K562 (cell line): ENCODE measurements at regions not wholly inside any gene's neighbourhood (a gene's known extent, or its start where the extent isn't known, plus 50 kb on each side); places are given as distances from the start of the nearest gene placed in this dataset.

Experiments
- CTCF ChIP-seq, 3 experiments: IDR thresholded peaks in 2 of 3; conservative IDR thresholded peaks in 1 of 3; 2 replicates each; pipeline ENCODE4 v1.5.1; 2011 to 2012; ENCODE audit warnings: low read length in 3 of 3, mild to moderate bottlenecking in 3 of 3, control low read depth in 2 of 3, improper control_type of control experiment in 1 of 3, inconsistent platforms in 1 of 3, low read depth in 1 of 3, mixed read lengths in 1 of 3, moderate library complexity in 1 of 3; ENCODE audit not compliant: insufficient read depth in 2 of 3
- GABPA ChIP-seq: fragments of 200-800 bp; sonication (Bioruptor generic); conservative IDR thresholded peaks from 2 replicates; pipeline ENCODE4 v1.6.1; 2016; ENCODE audit warnings: low read depth, missing genetic modification characterization, missing compliant biosample characterization
- MAFG ChIP-seq: fragments of 450-650 bp; conservative IDR thresholded peaks from 2 replicates; pipeline ENCODE4 v1.6.1; 2016; ENCODE audit warnings: missing genetic modification characterization, missing compliant biosample characterization
- USF1 ChIP-seq: sonication (generic); formaldehyde crosslinking; IDR thresholded peaks from 2 replicates; pipeline ENCODE4 v1.9.0; 2022; ENCODE audit warnings: mild to moderate bottlenecking, missing genetic modification reagents

GRCh38 chr12:113697104-113697503 lies 225.4 kb upstream of the LHX5 start:
- TF ChIP-seq GABPA (tag) (no peak), MAFG (tag) (no peak), CTCF (IDR thresholded peaks at IDR 0.05 in 2 of 3, conservative IDR thresholded peaks at IDR 0.05 in 1 of 3; ENCODE audit: insufficient read depth in 2 of 3, low read depth in 1 of 3, low read length in 3 of 3) (no peak), USF1 (CRISPR knock-in tag) (no peak)
